ENCODE measurements at regions not wholly inside any gene's neighbourhood (a gene's known extent, or its start where the extent isn't known, plus 50 kb on each side); places are given as distances from the start of the nearest gene placed in this dataset.

DNA sequence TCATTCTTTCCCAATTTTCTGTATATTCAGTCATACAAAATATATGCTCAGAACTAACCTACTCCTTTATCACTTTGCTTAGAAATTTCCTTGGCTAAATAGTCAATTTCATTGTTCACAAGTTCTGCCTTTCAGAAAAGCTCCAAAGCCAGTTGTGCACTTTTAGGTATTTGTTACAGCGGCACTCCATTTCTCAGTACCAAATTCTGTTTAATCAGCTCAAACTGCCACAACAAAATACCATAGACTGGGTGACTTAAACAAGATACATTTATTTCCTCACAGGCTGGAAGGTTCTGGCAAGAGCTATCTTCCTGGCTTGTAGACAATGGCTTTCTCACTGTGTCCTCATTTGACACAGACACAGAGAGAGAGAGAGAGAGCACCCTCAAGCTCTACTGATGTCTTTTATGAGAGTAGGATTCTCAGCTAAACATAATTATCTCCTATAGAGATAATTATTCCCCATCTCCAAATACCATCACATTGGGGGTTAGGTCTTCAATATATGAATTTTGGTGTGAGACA lies 188.8 kb upstream of the FSTL5 start:
- TF ChIP-seq, protein P1, sequence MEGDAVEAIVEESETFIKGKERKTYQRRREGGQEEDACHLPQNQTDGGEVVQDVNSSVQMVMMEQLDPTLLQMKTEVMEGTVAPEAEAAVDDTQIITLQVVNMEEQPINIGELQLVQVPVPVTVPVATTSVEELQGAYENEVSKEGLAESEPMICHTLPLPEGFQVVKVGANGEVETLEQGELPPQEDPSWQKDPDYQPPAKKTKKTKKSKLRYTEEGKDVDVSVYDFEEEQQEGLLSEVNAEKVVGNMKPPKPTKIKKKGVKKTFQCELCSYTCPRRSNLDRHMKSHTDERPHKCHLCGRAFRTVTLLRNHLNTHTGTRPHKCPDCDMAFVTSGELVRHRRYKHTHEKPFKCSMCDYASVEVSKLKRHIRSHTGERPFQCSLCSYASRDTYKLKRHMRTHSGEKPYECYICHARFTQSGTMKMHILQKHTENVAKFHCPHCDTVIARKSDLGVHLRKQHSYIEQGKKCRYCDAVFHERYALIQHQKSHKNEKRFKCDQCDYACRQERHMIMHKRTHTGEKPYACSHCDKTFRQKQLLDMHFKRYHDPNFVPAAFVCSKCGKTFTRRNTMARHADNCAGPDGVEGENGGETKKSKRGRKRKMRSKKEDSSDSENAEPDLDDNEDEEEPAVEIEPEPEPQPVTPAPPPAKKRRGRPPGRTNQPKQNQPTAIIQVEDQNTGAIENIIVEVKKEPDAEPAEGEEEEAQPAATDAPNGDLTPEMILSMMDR (IDR thresholded peaks at IDR 0.05 in 8 of 11, conservative IDR thresholded peaks at IDR 0.05 in 3 of 11): no peak
- TF ChIP-seq POLR2AphosphoS5 (IDR thresholded peaks at IDR 0.05) (no peak), POLR2A (IDR thresholded peaks at IDR 0.05) (no peak)

All from spleen (tissue), 7 donors.